ENCODE measurements at regions not wholly inside any gene's neighbourhood (a gene's known extent, or its start where the extent isn't known, plus 50 kb on each side); places are given as distances from the start of the nearest gene placed in this dataset.

DNA sequence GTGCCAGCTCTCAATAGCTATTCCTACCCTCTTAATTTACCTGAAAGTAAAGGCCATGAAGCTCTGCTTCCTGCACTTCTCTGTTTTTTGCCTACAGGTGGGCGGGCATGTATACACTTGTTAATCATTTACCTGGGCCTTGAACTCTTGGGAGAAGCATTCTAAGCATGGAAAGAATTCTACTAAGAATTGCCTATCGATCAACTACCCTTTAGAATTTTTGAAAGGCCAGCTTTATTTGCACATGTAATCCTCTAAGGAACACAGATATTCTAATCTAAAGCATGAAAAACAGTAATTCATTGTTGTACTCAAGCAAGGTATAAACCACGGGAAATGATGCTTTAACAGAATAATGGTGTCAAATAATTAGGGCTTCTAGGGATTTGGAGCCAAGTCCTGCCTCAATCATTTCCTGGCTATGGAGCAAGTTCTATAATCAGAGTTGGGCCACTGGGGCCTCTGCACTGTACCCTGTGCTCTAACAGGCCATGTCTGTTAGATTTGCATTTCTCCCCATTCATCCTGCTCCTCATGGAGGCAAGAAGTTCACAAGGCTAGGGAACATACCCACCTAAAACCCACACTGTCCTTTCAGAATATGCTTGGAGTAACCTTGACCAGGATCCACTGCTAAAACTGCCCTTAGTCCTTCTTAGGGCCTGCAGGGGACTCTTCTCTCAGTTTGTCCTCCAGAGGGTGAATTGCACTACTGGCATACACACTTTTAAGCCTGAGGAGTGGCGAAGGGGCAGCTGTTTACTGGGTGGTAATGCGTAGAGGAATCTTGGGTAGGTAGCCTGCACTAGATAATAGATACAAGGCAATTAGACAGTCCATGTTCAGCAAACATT, 276.4 kb upstream of the JAG1 start (continued):
- TF ChIP-seq, protein P1, sequence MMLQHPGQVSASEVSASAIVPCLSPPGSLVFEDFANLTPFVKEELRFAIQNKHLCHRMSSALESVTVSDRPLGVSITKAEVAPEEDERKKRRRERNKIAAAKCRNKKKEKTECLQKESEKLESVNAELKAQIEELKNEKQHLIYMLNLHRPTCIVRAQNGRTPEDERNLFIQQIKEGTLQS (IDR thresholded peaks at IDR 0.05; ENCODE audit: insufficient read depth, low read depth, low read length), result no peak
- TF ChIP-seq CHD1 (IDR thresholded peaks at IDR 0.05; ENCODE audit: low read depth, low read length) (no peak), CTBP2 (IDR thresholded peaks at IDR 0.05; ENCODE audit: borderline replicate concordance, insufficient read depth, insufficient read length, low read length) (no peak), CEBPB (IDR thresholded peaks at IDR 0.05; ENCODE audit: low read depth, low read length) (no peak), SP2 (IDR thresholded peaks at IDR 0.05; ENCODE audit: low read length) (no peak), SRF (IDR thresholded peaks at IDR 0.05; ENCODE audit: low read depth, low read length) (no peak), TEAD4 (IDR thresholded peaks at IDR 0.05; ENCODE audit: low read depth, low read length) (no peak), GTF2F1 (IDR thresholded peaks at IDR 0.05; ENCODE audit: borderline replicate concordance, low read depth, low read length) (no peak), SAP30 (IDR thresholded peaks at IDR 0.05; ENCODE audit: insufficient read depth, insufficient replicate concordance, low read length) (no peak), YY1 (IDR thresholded peaks at IDR 0.05; ENCODE audit: low read depth, low read length) (no peak)

All from H1 (cell line).